SKM-1 (cell line): ENCODE measurements at regions not wholly inside any gene's neighbourhood (a gene's known extent, or its start where the extent isn't known, plus 50 kb on each side); places are given as distances from the start of the nearest gene placed in this dataset.

Experiments used
- DNase-seq: peaks from one replicate; lab custom pipeline; 2025; ENCODE audit not compliant: unreplicated experiment; lab: John Stamatoyannopoulos, UW

DNA sequence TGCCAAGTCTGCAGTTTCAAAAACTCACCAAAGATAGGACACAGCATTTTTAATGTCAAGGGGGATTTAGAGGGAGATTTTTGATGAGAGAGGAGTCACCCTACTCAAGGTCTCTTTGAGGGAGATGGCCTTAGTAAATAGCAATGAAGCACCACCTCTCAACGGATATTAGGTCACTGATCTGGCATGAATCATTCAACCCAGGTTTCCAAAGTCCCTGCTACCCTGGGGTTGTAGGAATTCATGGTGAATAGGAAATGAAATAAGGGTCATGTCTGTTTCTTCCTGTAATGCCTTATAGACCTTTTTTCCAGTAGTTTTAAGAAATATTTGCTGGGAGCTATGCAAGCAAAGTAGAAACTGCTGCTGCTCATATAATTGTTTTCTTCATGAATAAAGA is 2154.9 kb downstream of the LRRC4C start:
- DNase-seq: no peak

DNA sequence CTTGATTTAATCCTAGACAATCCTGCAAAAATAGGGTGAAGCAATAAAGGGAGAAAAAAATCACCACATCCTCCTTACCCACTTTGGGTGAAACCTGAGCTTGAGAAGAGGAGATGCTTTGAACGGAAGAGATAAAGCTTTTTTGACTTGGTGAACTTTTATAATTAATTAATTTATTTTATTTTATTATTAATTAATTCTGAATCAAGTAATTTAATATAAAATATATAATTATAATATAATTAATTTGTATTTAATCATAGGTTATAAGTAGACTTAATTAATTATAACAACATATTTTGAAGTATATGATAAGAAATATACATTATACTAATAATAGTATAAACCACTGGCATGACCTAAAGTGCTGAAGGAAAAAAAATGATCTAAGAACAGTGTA is 2164.8 kb downstream of the LRRC4C start:
- DNase-seq: no peak

DNA sequence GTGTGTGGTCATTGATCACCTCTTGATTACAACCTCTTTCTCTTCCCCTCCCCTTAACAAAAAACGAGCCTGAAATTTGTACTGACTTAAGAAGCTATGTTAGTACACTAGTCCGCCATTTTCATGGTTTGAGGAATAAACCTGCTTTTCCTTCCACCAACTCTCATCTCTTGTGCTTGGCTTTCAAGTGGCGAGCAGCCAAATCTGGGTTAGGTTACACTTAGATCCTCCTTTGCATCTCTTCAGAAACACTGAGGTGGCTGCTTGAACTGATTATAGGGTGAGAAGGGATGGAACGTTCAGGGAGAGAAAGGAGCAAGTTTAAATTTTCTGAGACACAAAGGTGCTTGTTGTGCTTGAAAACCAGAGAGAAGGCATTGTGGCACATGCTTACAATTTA is 2171.4 kb downstream of the LRRC4C start:
- no peak for DNase-seq

DNA sequence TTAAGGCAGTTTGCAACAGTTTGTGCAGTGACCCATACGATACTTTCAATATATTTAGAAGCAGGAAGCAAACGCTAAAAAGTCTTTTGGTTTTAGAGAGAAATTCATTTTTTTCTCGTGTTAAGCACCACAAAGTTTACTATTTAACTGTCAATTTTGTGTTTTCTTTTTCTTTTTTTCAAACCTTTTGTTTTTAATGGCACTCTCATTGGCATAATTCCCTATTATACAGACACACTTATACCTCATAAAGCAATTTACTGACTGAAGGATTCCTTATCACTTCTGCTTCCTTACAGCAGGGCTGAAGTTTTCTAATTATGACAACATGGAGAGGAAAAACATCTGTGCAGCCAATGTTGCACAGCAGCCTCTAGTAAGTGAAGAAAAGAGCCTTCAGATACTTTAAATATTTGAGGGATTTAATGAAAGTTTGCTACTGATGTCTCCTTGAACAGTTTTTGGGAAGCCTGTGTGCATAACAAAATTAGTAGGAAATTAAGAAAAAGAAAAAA is 2191.2 kb downstream of the LRRC4C start:
- DNase-seq: no peak

DNA sequence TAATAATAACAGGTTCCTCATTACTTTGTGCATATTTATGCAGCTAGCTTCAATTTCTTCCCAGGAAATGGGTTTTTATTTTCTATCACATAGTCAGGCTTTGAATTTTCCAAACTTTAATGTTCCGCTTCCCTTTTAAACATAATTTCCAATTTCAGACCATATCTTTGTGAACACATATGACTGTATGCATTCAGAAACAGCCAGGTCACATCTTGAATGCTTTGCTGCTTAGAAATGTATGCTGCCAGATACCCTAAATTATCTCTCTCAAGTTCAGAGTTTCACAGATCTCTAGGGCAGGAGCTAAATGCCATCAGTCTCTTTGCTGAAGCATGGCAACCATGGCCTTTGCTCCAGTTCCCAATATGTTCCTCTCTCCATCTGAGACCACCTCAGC is 2203.8 kb downstream of the LRRC4C start:
- no peak for DNase-seq

DNA sequence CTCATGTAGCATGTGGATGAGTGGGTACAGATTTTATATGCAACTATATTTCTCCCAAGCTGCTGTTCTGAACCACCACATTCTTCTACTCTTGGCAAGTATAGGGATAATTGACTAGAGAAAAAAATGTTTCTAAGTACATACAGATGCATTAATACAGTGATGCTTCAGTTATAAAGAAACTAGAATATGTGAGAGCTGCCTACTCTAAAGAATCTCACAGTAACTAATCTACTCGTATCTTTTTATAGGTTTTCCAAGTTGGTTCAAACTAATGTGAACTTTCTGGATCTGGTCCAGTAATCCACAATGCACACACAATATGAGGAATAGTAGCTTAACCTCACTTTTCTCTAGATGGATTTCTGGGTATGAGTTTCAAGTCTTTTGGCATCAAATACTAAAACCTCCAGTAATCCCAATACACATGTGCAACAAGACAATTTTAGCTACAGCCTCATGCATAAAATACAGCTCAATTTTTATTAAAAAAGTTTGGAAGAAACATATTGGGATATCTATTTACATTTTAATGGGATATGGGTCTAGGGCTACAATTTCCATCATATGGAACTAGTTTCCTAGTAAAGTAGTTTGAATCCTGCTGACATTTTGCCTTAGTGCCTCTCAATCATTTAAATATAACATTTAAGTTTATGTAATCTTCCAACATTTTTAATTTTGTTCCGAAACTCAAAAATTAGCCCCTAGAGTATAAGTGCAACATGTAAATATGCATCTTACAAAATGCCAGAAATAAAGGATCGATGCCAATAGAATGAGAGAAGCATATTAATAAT is 2209.7 kb downstream of the LRRC4C start:
- no peak for DNase-seq

DNA sequence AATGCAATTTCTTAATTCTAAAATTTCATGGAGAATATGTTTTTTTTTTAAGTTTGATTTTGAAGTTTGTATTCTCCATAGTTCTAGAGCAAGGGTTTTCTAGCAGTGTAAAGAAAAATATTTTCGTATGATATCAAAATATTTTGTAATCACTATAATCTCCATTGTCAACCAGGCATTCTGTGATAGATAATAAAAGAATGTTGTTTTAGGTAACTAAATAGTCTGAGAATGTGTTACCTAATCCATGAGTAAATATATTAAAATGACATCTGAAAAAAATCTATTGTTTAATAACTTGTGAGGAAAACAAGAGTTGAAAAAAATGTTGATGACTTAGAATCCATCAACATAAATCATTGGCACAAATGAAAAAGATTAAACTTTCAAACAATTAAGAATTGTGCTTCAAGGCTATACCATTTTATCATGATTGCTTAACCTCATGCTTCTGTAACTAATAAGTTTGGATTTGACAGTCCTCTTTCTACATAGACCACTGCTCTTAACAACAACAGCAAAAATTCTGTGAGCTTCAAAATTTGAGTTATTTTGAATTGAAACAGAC is 2211.8 kb downstream of the LRRC4C start:
- no peak for DNase-seq

DNA sequence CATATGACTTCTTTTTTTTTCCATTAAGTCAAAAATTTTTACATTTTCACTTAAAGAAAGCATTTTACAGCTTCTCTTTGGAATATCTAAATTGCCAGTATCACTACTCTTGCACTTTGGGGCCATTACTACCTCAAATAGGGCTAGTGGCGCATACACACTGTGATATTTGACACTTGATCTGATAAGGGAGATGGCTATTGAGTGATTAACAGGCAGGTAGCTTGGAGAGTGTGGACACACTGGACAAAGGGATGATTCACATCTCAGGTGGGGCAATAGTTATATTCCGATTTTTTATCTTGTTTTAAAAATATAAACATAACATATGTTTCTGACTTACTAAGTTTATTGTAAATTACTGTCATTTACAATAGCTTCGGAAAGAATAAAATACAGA is 2219.9 kb downstream of the LRRC4C start:
- no peak for DNase-seq

DNA sequence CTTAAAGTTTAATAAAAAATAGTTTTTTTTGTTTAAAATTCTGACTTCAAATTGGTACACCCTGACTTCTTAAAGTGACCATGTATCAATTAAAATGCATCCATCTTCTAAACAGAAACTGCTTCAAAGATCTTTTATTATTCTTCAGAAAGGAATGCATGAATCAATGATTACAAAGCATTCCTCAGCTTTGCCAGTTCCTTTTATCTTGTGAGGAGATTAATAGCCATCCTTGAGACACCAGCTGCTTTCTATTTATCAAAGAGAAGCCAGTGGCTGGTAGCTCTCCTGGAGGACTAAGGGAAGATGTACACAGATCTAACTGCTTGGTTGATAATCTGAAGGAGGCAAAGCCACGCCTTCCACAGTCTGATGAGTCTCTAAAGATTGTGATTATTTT is 2222.5 kb downstream of the LRRC4C start:
- DNase-seq: no peak

DNA sequence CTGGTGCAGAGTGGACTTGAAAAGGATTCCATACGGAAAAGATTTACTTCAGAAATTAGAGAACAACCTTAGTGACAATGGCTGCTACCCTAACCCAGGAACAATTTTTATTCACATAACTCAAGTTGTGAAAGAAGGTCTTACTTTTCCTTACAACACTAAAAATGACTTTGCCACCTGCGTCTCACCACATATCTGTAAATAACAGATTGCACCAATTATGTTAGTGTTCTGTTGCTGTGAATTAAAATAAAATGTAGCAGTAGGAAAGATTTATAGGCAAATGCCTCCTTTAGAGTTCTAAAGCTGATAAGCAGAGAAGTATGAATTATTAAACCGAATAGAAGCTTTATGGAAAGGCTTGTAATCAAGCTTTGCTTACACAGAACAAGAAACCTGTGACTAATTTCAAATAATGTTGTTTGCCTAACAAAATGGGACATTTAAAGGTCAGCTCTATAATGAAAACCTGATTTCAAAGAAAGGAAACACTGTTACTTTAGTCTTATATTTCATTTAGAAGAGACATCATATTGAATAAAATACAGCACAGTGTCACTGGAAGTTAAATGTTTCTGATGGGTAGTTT is 2237.8 kb downstream of the LRRC4C start:
- DNase-seq: no peak

DNA sequence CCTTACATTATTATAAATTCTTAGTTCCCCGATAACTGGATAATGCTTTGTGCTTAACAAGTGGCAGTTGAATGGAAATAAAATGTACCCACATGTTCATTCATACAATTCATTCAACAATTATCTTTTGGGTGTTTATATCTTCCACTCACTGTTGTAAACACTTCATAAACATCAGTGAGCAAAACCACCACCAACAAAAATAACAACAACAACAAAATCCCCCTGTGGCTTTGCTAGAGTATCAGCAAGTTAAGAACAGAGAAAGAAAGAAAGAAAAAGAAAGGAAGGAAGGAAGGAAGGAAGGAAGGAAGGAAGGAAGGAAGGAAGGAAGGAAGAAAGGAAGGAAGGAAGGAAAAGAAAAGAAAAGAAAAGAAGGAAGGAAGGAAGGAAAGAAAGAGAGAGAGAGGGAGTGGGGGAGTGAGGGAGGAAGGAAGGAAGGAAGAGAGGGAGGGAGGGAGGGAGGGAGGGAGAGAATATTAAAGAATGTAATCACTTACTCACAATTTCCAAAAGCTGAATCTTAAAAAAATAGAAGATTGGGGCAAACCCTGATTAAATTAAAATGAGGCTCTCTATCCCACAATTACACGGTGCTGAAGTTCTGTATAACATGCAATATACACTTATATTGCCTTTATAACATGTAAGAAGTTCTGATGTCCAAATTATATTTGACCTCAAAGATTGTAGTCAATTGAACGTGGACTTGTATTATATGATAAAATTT is 2238.8 kb downstream of the LRRC4C start:
- DNase-seq: no peak

DNA sequence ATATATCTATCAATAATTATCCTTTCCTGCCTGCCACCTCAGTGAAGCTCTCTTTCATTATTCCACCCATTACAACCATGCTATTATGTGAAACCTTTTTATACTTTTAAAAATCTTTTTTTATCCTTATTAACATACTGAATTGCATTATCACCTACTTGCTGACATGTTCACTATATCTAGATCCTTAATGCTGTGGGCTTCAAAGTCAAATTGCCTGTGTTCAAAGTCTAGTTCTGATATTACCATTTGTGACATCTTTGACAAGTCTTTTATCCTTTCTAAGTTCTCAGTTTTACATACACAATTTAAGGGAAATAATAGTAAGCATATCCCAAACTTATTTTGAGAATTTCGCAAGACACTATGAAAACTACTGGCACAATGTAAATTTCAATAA is 2239.4 kb downstream of the LRRC4C start:
- no peak for DNase-seq

DNA sequence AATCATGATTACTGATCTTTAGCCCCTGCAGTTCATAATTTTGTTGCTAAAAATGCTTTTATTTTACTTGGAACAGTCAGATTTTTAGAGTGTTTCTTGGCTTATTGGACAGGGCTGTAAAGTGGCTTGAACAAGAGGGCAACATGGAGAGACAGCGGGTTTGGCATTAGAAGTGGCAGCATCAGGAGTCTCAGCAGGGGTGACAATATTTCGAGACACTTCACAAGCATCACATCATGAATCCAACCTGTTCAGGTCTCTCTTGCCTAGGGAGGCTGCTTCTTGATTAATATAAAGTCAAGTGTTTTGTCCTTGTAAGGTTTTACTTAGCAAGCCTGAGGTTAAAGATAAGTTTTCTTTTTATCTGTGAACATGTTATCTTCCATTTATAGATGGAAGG is 2249.5 kb downstream of the LRRC4C start:
- no peak for DNase-seq

DNA sequence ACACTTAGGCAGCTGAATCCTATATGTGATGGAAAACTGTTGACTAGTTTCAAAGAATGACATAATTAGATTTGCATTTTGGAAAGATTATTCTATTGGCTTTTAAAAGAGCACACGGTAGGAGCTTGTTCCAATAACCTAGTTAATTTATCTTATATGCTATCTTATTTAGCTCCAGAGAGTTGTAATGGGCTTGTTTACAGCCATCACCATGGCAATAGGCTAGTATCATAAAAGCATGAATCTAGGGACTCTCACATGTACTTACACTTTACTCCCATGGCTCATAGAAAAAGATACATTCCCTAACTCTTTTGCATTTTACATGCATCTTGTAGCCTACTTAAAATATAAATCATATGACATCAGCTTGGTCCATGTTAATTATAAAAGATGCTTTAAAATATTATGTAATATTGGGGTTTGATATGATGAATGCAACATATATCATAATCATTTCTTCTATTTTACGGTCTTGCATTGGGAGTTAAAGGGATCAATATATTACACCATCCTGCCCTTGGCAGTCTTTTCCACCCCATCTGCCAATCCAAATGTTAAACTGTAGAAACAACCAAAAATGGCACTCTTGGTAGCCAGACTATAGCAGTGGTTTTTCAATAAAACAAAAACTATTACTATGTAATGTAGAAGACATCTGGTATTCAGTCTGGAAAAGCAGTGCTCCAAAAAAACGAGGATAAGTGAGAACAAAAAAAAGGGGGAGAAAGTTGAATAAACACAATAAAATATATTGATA is 2254.0 kb downstream of the LRRC4C start:
- DNase-seq: no peak

DNA sequence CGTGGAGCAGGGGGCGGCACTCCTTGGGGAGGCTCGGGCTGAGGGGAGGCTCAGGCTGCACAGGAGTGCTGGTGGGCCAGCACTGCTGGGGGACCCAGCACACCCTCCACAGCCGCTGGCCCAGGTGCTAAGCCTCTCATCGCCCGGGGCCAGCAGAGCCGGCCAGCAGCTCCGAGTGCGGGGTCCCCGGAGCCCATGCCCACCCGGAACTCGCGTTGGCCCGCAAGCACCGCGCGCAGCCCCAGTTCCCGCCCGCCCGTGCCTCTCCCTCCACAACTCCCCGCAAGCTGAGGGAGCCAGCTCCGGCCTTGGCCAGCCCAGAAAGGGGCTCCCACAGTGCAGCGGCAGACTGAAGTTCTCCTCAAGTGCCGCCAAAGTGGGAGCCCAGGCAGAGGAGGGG is 2266.8 kb downstream of the LRRC4C start:
- no peak for DNase-seq

DNA sequence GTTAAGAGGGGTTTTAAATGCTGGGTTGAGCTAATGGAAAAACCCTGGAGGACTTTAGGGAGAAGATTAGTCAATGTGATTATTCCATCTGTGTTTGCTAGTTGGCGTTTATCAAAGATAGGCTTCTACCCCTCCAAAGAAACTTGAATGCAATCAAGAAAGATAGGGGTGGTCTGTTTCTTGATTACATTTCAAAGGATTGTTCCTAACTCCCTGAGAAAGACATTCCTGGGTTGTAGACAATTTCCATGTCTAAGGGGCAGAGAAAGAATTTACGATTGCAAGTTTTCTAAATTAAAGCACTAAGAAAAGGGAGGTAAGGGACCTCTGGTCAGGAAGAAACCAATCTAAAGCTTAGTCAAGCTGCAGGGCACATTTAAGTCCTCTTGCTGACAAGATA is 2268.7 kb downstream of the LRRC4C start:
- no peak for DNase-seq

DNA sequence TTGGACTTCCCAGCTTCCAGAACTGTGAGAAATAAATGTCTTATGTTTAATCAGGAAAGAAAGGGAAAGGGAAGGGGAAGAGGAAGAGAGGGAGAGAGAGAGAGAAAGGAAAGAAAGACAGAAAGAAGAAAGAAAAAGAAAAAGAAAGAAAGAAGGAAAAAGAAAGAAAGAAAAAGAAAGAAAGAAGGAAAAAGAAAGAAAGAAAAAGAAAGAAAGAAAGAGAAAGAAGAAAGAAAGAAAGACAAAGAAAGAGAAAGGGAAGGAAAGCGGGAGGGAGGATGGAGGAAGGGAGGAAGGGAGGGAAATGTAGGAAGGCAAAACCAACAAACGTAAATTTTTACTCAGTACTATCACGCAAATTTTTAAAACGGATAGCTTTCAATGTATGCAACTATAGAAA is 2281.8 kb downstream of the LRRC4C start:
- DNase-seq: no peak

DNA sequence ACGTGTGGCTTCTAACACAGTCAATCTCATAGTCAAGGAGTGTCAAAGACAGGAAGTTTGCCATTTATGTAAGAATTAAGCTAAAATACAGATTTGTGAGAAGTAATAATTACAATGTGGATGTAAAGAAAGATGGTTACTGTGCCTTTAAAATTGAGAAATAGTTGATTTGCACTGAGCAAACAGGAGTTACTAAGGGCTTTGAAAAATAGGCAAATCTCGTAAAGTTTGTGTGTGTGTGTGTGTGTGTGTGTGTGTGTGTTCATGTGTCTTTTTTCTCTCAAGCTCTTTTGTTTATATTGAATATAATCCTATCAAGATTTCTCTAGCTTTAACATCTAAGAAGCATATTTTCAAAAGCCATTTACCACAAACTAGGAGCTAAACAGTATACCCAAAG is 2284.5 kb downstream of the LRRC4C start:
- no peak for DNase-seq

DNA sequence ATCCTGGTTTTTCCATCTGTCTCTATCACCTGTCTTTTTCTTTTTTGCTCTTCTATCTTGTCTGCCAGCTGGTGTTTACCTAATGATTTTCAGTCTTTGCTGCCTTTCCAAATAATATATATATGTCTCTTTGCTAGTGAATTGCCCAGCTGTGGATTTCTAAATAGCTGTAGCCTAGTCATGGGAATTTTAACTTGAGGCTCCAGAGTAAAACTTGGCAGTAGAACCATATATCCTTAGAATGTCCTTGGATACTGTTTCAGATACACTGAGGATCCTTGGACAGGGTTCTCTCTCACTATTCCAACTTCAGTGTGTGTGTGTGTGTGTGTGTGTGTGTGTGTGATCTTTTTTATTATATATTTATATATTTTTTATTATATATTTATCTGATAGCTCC is 2285.3 kb downstream of the LRRC4C start:
- no peak for DNase-seq

DNA sequence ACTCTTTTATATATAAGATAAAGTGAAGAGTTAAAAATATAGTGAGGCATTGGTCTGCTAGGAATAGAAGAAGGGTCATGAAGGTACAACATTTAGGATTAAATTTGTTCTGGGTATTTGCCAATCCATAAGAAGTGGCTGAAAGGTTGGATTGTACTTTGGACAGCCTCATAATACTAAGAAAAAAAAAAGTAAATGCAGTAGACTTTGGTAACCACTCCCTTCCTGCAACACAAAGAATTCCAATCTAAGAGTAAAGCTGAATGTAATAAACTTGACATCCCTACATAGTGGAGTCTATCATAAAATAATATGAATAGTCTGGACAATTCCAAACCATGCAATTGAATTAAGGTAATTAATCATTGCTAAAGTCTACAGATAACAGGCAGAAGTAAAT is 2294.4 kb downstream of the LRRC4C start:
- DNase-seq: no peak

DNA sequence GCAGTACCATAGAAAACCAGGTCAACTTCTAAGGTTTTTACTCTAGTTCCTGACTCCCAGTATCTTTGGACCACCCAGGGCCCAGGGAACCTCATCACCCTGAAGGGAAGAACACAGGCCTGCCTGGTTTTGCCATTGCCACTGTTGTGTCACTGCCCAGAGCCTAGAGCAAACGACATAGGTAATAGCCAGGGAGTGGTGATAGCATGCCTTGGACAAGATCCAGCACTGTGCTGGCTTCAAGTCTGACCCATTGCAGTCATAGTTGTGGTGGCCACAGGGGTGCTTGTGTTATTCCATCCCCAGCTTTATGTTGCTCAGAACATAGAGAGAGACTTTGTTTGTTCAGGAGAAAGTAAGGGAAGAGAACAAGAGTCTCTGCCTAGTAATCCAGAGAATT is 2310.2 kb downstream of the LRRC4C start:
- no peak for DNase-seq
